K562 (cell line): ENCODE measurements at regions not wholly inside any gene's neighbourhood (a gene's known extent, or its start where the extent isn't known, plus 50 kb on each side); places are given as distances from the start of the nearest gene placed in this dataset.

ENCODE experiments used
- ATAC-seq: fragments of 200-7000 bp; cut with Tn5 transposase; 3 replicates; pipeline ENCODE4 v1.9.1; 2020; ENCODE audit warnings: moderate library complexity
- BruUV-seq: library from RNA; stranded (reverse); fragments of 400-500 nt; replicated peaks from 2 replicates; lab custom pipeline; 2021; lab: Mats Ljungman, UMichigan
- CTCF ChIA-PET: fragments of 300-600 bp; formaldehyde crosslinking; extraction: SDS; loops from one replicate; lab custom pipeline; 2021; ENCODE audit warnings: low intra/inter-chr PET ratio; lab: Yijun Ruan, JAX
- POLR2A ChIA-PET: fragments of 300-600, 350-650 bp; sonication (Branson Sonifier 250); formaldehyde crosslinking; extraction: SDS; loops from one replicate; lab custom pipeline; 2021; ENCODE audit warnings: antibody characterized with exemption, inconsistent platforms; lab: Yijun Ruan, JAX
- DNase-seq, 4 experiments: peaks; one replicate each; pipeline versions ENCODE4 v3.0.0 to v3.0.0-alpha.2; 2011 to 2018; ENCODE audit warnings: low spot score in 3 of 4, mixed read lengths in 3 of 4; ENCODE audit errors: extremely low read depth in 1 of 4
- FAIRE-seq: peaks from 2 replicates; lab custom pipeline; 2011; peaks lifted over from hg19 to GRCh38; lab: Jason Lieb, UNC
- H2AFZ ChIP-seq: 2 replicates; pipeline ENCODE4 v1.6.0; 2011; ENCODE audit warnings: low read depth, low read length, control low read depth, inconsistent platforms
- H3K27ac ChIP-seq: fragments of 200-600 bp; 3 replicates; pipeline ENCODE4 v1.8.0; 2011; ENCODE audit warnings: low read depth, mild to moderate bottlenecking, control low read depth, inconsistent platforms, low read length, moderate library complexity, mixed read lengths; ENCODE audit errors: extremely low read depth
- H3K27me3 ChIP-seq, 2 experiments: fragments of 300-600 bp in 1 of 2; 2 replicates in 1 of 2; 3 replicates in 1 of 2; pipeline versions ENCODE4 v1.6.0 to v1.8.0; 2011; ENCODE audit warnings: inconsistent platforms in 2 of 2, low read length in 2 of 2, mild to moderate bottlenecking in 1 of 2, mixed read lengths in 1 of 2, moderate library complexity in 1 of 2; ENCODE audit not compliant: control insufficient read depth in 2 of 2, insufficient read depth in 2 of 2
- H3K36me3 ChIP-seq: fragments of 300-600 bp; 3 replicates; pipeline ENCODE4 v1.8.0; 2011; ENCODE audit warnings: mild to moderate bottlenecking, low read length, inconsistent platforms; ENCODE audit not compliant: control insufficient read depth, insufficient read depth
- H3K4me1 ChIP-seq, 2 experiments: fragments of 200-600 bp in 1 of 2; replicated peaks in 1 of 2; 2 replicates in 1 of 2; 3 replicates in 1 of 2; pipeline versions ENCODE4 v1.5.1 to v1.8.0; 2011; ENCODE audit warnings: inconsistent platforms in 2 of 2, low read length in 2 of 2, mild to moderate bottlenecking in 1 of 2, mixed read lengths in 1 of 2, moderate library complexity in 1 of 2; ENCODE audit not compliant: control insufficient read depth in 2 of 2, insufficient read depth in 2 of 2
- H3K4me2 ChIP-seq: 2 replicates; pipeline ENCODE4 v1.6.1; 2011; ENCODE audit warnings: low read length, control low read depth, inconsistent platforms, mixed read lengths; ENCODE audit not compliant: insufficient read depth
- H3K4me3 ChIP-seq: fragments of 200-600 bp; sonication (generic), shearing (Covaris generic); 2 replicates; pipeline ENCODE4 v1.5.1; 2016; ENCODE audit warnings: control low read depth, inconsistent platforms
- H3K79me2 ChIP-seq: fragments of 200-600 bp; 3 replicates; pipeline ENCODE4 v1.8.0; 2011; ENCODE audit warnings: low read length, inconsistent platforms; ENCODE audit not compliant: control insufficient read depth, insufficient read depth
- H3K9ac ChIP-seq, 2 experiments: 2 replicates each; pipeline versions ENCODE4 v1.6.0 to v1.6.1; 2011; ENCODE audit warnings: low read depth in 2 of 2, low read length in 2 of 2, control low read depth in 1 of 2, inconsistent platforms in 1 of 2, mild to moderate bottlenecking in 1 of 2, mixed read lengths in 1 of 2; ENCODE audit not compliant: insufficient read depth in 1 of 2
- H3K9me1 ChIP-seq: one replicate; pipeline ENCODE4 v1.6.0; 2011; ENCODE audit warnings: inconsistent platforms, mild to moderate bottlenecking, low read length, moderate library complexity; ENCODE audit not compliant: control insufficient read depth, insufficient read depth
- H3K9me3 ChIP-seq: replicated peaks from 2 replicates; pipeline ENCODE4 v1.5.1; 2011; ENCODE audit warnings: low read depth, low read length, inconsistent platforms; ENCODE audit not compliant: control insufficient read depth, insufficient read depth
- H4K20me1 ChIP-seq: replicated peaks from 2 replicates; pipeline ENCODE4 v1.6.1; 2011; ENCODE audit warnings: low read length, inconsistent platforms, mixed read lengths; ENCODE audit not compliant: control insufficient read depth, insufficient read depth
- ADNP ChIP-seq: fragments of 200-800 bp; sonication (Bioruptor generic); IDR thresholded peaks from 2 replicates; pipeline ENCODE4 v1.6.1; 2016; ENCODE audit warnings: missing genetic modification characterization, missing compliant biosample characterization
- DIDO1 ChIP-seq: fragments of 450-650 bp; IDR thresholded peaks from 2 replicates; pipeline ENCODE4 v1.6.1; 2016; ENCODE audit warnings: low read depth, missing biosample characterization, missing genetic modification characterization
- MCM2 ChIP-seq: fragments of 450-650 bp; IDR thresholded peaks from 2 replicates; pipeline ENCODE4 v1.6.1; 2017; ENCODE audit warnings: low read depth, mild to moderate bottlenecking
- MEIS2 ChIP-seq: fragments of 450-650 bp; IDR thresholded peaks from 2 replicates; pipeline ENCODE4 v1.6.1; 2014; ENCODE audit warnings: mild to moderate bottlenecking; ENCODE audit not compliant: partially characterized antibody
- PCBP1 ChIP-seq: fragments of 200-400 bp; formaldehyde crosslinking; IDR thresholded peaks from 2 replicates; pipeline ENCODE4 v1.6.1; 2018; ENCODE audit warnings: mild to moderate bottlenecking, low read depth, low read length; ENCODE audit not compliant: poor library complexity, severe bottlenecking
- SRF ChIP-seq, 2 experiments: fragments of 250-450, 450-650 bp in 1 of 2; sonication (Bioruptor Pico) in 1 of 2; sonication (generic) in 1 of 2; formaldehyde crosslinking; IDR thresholded peaks; 2 replicates each; pipeline versions ENCODE4 v1.5.0 to v1.5.1; 2020 to 2022; ENCODE audit warnings: mild to moderate bottlenecking in 1 of 2, missing genetic modification reagents in 1 of 2
- ZNF253 ChIP-seq: fragments of 250-450 bp; sonication (Bioruptor Pico); conservative IDR thresholded peaks from 2 replicates; pipeline ENCODE4 v1.6.1; 2021; ENCODE audit warnings: mild to moderate bottlenecking
- ZNF431 ChIP-seq: sonication (generic); formaldehyde crosslinking; IDR thresholded peaks from 2 replicates; pipeline ENCODE4 v1.8.0; 2022; ENCODE audit warnings: mild to moderate bottlenecking, missing genetic modification reagents
- WGBS: fragments of 100-300 bp; shearing (Covaris generic); methylation state at CpG from one replicate; pipeline ENCODE4 v1.1.6; 2016; ENCODE audit warnings: low coverage, mixed read lengths; ENCODE audit not compliant: insufficient coverage; ENCODE audit errors: missing lambda C conversion rate; 5-methylcytosine and 5-hydroxymethylcytosine counted together
- in situ Hi-C: fragments of 300-500 bp; cut with MboI; formaldehyde crosslinking; loops from 4 replicates; pipeline ENCODE4 v1.15.0; 2018; ENCODE audit warnings: inconsistent platforms, mixed read lengths
- intact Hi-C: fragments of 100-400 bp; cut with micrococcal nuclease; formaldehyde crosslinking; loops from 2 replicates; pipeline ENCODE4 v1.14.2; 2022
- TF ChIP-seq, protein P1 (sequence below): fragments of 250-450 bp; sonication (Bioruptor Pico); IDR thresholded peaks from 2 replicates; pipeline ENCODE4 v1.8.0; 2022; ENCODE audit warnings: inconsistent platforms
- TF ChIP-seq, protein P2 (sequence below): fragments of 450-650 bp; IDR thresholded peaks from 2 replicates; pipeline ENCODE4 v1.6.1; 2018; ENCODE audit not compliant: partially characterized antibody
- TF ChIP-seq, protein P3 (sequence below), 2 experiments: fragments of 450-650 bp in 1 of 2; sonication (generic) in 1 of 2; formaldehyde crosslinking in 1 of 2; IDR thresholded peaks in 1 of 2; conservative IDR thresholded peaks in 1 of 2; 2 replicates each; pipeline versions ENCODE4 v1.6.1 to v1.8.1; 2016 to 2023; ENCODE audit warnings: mild to moderate bottlenecking in 2 of 2, moderate library complexity in 2 of 2, inconsistent platforms in 1 of 2, missing genetic modification reagents in 1 of 2
- TF ChIP-seq, protein P4 (sequence below): sonication (generic); formaldehyde crosslinking; IDR thresholded peaks from 2 replicates; pipeline ENCODE4 v1.8.0; 2023; ENCODE audit warnings: mild to moderate bottlenecking, missing genetic modification reagents

DNA sequence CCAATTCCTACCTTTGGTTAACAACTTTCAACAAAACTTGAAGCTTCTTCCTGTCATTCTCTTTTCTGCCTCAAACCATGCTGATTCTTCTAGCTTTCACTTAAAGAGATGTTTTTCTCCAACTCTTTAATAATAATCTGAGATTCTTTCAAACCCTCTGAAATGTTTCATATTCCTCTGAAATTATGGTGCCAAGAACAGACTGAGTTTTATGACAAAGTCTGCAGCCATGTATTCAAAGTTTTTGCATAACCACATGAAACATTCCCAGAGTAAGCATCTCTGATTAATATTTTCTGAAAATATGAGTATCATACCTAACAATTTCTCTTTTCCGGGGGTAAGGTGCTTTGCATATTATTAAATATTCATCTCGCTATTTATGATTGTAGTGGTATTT lies 59.1 kb upstream of the DCN start:
- Histone ChIP-seq H3K9ac (no peak overlapping the region), H3K4me3 (no peak overlapping the region), H3K4me1 (no peaks in the 10 kb centered on the region; a peak in 1 of 5 replicates), H3K4me2 (no peak overlapping the region), H3K9me1 (no peaks in the 10 kb centered on the region), H3K9me3 (no peaks in the 10 kb centered on the region), H3K79me2 (no peaks in the 10 kb centered on the region), H2AFZ (no peak overlapping the region), H3K27ac (no peak overlapping the region), H4K20me1 (no peaks in the 10 kb centered on the region), H3K36me3 (no peaks in the 10 kb centered on the region), H3K27me3 (no peaks in the 10 kb centered on the region)
- DNase-seq (no peak), FAIRE-seq (no peak), ATAC-seq (no peak)
- intact Hi-C loops (no loop called here), in situ Hi-C loops (no loop called here)
- CTCF ChIA-PET, result no interaction called here
- BruUV-seq, result no TSS peak
- POLR2A ChIA-PET, result interaction anchor here (1.5 kb wide), 1 partner anchor 9 kb away, joined by 4 read pairs; no protein-coding TSS in a partner anchor
- WGBS, result 0% methylated on average over 2 of the region's 2 CpGs
- TF ChIP-seq PCBP1, result no peak
- TF ChIP-seq, protein P1, sequence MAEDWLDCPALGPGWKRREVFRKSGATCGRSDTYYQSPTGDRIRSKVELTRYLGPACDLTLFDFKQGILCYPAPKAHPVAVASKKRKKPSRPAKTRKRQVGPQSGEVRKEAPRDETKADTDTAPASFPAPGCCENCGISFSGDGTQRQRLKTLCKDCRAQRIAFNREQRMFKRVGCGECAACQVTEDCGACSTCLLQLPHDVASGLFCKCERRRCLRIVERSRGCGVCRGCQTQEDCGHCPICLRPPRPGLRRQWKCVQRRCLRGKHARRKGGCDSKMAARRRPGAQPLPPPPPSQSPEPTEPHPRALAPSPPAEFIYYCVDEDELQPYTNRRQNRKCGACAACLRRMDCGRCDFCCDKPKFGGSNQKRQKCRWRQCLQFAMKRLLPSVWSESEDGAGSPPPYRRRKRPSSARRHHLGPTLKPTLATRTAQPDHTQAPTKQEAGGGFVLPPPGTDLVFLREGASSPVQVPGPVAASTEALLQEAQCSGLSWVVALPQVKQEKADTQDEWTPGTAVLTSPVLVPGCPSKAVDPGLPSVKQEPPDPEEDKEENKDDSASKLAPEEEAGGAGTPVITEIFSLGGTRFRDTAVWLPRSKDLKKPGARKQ, result no peak
- no peak for TF ChIP-seq MCM2
- no peak for TF ChIP-seq MEIS2
- TF ChIP-seq, protein P2, sequence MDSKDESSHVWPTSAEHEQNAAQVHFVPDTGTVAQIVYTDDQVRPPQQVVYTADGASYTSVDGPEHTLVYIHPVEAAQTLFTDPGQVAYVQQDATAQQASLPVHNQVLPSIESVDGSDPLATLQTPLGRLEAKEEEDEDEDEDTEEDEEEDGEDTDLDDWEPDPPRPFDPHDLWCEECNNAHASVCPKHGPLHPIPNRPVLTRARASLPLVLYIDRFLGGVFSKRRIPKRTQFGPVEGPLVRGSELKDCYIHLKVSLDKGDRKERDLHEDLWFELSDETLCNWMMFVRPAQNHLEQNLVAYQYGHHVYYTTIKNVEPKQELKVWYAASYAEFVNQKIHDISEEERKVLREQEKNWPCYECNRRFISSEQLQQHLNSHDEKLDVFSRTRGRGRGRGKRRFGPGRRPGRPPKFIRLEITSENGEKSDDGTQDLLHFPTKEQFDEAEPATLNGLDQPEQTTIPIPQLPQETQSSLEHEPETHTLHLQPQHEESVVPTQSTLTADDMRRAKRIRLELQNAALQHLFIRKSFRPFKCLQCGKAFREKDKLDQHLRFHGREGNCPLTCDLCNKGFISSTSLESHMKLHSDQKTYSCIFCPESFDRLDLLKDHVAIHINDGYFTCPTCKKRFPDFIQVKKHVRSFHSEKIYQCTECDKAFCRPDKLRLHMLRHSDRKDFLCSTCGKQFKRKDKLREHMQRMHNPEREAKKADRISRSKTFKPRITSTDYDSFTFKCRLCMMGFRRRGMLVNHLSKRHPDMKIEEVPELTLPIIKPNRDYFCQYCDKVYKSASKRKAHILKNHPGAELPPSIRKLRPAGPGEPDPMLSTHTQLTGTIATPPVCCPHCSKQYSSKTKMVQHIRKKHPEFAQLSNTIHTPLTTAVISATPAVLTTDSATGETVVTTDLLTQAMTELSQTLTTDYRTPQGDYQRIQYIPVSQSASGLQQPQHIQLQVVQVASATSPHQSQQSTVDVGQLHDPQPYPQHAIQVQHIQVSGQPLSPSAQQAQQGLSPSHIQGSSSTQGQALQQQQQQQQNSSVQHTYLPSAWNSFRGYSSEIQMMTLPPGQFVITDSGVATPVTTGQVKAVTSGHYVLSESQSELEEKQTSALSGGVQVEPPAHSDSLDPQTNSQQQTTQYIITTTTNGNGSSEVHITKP, result no peak
- TF ChIP-seq ZNF431 (CRISPR knock-in tag), result no peak
- TF ChIP-seq, protein P3, sequence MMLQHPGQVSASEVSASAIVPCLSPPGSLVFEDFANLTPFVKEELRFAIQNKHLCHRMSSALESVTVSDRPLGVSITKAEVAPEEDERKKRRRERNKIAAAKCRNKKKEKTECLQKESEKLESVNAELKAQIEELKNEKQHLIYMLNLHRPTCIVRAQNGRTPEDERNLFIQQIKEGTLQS (IDR thresholded peaks at IDR 0.05), result no peak
- TF ChIP-seq, protein P3 (CRISPR knock-in tag; conservative IDR thresholded peaks at IDR 0.05), result no peak
- TF ChIP-seq ADNP, result no peak
- TF ChIP-seq SRF (CRISPR knock-in tag; IDR thresholded peaks at IDR 0.05), result no peak
- no peak for TF ChIP-seq ZNF253
- no peak for TF ChIP-seq DIDO1 (tag)
- TF ChIP-seq, protein P4, sequence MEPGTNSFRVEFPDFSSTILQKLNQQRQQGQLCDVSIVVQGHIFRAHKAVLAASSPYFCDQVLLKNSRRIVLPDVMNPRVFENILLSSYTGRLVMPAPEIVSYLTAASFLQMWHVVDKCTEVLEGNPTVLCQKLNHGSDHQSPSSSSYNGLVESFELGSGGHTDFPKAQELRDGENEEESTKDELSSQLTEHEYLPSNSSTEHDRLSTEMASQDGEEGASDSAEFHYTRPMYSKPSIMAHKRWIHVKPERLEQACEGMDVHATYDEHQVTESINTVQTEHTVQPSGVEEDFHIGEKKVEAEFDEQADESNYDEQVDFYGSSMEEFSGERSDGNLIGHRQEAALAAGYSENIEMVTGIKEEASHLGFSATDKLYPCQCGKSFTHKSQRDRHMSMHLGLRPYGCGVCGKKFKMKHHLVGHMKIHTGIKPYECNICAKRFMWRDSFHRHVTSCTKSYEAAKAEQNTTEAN, result no peak
- TF ChIP-seq, all 486 proteins: peak for 0
